GM12875 (cell line): ENCODE measurements at regions not wholly inside any gene's neighbourhood (a gene's known extent, or its start where the extent isn't known, plus 50 kb on each side); places are given as distances from the start of the nearest gene placed in this dataset.
"Not testable (repeated sequence)": the region's sequence is repeated elsewhere in the genome, so short reads cannot be mapped to it uniquely, and the experiment has no call there.

Source experiments
- H3K4me3 ChIP-seq: one replicate; pipeline ENCODE4 v1.5.1; 2011; ENCODE audit warnings: low read depth, low read length, control low read depth
- TF ChIP-seq, protein P1 (sequence below): IDR thresholded peaks from 2 replicates; pipeline ENCODE4 v1.5.1; 2011; ENCODE audit warnings: low read depth, mild to moderate bottlenecking, control low read depth, inconsistent platforms, low read length, moderate library complexity, borderline replicate concordance; ENCODE audit not compliant: insufficient read depth

DNA sequence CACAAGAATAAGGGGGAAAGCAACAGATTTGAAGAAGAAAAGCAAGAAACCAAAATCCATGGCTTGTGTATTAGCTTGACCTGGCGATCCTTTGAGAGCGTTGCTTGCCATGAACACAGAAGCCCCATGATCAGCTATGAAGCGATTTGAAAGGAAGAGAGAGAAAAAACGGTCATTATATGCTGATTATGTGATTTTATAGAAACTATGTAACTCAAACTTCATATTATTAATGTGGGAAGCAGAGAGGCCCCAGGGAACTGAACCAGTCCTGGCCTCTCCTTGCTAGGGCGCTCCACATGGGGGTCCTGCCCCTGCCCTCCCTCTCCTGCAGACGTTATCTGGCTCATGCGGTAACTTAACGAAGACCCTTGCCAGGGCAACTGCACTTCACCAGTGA, 306.1 kb upstream of the ADARB2 start:
- H3K4me3 ChIP-seq, result no peak overlapping the region
- TF ChIP-seq, protein P1, sequence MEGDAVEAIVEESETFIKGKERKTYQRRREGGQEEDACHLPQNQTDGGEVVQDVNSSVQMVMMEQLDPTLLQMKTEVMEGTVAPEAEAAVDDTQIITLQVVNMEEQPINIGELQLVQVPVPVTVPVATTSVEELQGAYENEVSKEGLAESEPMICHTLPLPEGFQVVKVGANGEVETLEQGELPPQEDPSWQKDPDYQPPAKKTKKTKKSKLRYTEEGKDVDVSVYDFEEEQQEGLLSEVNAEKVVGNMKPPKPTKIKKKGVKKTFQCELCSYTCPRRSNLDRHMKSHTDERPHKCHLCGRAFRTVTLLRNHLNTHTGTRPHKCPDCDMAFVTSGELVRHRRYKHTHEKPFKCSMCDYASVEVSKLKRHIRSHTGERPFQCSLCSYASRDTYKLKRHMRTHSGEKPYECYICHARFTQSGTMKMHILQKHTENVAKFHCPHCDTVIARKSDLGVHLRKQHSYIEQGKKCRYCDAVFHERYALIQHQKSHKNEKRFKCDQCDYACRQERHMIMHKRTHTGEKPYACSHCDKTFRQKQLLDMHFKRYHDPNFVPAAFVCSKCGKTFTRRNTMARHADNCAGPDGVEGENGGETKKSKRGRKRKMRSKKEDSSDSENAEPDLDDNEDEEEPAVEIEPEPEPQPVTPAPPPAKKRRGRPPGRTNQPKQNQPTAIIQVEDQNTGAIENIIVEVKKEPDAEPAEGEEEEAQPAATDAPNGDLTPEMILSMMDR, result no peak

- TF ChIP-seq, protein P1, result no peak
These were observed 300.7 kb upstream of the ADARB2 start for GRCh38 chr10:2038036-2038435.

DNA sequence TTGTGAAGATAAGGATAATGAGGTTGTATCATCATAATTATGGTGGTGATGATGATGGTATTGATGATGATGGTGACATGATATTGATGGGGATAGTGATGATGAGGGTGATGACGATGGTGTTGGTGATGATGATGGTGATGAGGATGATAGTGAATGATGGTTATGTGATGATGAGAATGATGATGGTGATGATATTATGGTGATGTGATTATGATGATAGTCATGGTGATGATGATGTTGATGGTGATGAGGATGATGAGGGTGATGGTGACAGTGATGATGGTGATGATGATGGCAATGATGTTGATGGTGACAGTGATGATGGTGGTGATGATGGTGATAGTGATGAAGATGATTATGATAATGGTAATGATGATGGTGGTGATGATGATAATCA, 299.9 kb upstream of the ADARB2 start:
- no peak overlapping the region for H3K4me3 ChIP-seq
- TF ChIP-seq, protein P1, result no peak

More at GRCh38 chr10:2038036-2038435, 300.7 kb upstream of the ADARB2 start:
- H3K4me3 ChIP-seq, result no peak overlapping the region

GRCh38 chr10:2036209-2036608, 298.9 kb upstream of the ADARB2 start:
- no peak overlapping the region for H3K4me3 ChIP-seq
- TF ChIP-seq, protein P1, result no peak

- no peak overlapping the region for H3K4me3 ChIP-seq
- TF ChIP-seq, protein P1, result no peak
These were observed 292.7 kb upstream of the ADARB2 start for GRCh38 chr10:2030046-2030445.

DNA sequence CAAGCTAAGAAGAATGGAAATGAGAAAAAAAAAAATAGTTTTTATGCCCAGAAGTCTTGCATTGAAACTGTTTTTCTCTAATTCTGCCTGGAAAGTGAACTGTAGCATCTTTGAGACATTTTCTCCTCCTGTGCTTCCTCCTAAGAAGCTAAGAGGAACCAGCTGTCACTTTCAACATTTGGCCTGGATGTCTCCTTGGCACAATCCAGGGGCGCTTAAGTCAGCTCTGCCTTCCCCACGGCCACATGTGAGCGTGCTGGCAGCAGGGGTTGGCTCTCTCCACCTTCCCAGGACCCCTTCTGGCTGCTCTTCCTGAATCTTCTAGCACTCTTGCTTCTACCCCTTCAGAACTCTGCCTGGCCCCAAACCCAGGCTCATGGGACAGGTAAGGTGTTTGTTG, 289.6 kb upstream of the ADARB2 start:
- H3K4me3 ChIP-seq, result no peak overlapping the region
- TF ChIP-seq, protein P1, result no peak

DNA sequence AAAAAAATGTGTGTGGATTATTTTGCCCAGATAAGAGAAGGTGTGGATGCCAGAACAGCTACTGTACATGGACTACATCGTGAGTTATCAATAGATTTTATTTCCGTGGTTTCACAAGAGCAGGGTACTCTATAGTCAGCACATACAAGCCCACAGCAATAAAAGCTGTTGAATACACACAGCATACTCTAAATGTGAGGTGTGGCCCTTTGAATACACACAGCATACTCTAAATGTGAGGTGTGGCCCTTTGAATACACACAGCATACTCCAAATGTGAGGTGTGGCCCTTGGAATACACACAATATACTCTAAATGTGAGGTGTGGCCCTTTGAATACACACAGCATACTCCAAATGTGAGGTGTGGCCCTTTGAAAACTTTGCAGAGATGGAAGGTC, 287.4 kb upstream of the ADARB2 start:
- not testable (repeated sequence) for H3K4me3 ChIP-seq

DNA sequence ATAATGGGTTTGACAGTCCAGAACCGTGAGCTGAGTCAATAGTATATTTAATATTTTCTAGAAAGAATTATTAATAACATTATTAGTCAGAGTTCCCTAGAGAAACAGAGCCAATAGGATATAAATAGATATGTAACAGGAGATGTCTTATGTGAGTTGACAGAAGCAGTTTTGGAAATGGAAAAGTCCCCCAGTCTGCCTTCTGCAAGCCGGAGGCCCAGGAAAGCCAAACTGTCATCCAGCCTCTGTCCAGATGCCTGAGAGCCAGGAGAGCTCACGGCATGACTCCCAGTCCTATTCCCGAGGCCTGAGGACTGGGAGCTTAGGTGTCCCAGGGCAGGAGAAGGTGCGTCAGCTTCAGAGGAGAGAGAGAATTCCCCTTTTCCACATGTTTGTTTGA, 286.4 kb upstream of the ADARB2 start:
- TF ChIP-seq, protein P1, result no peak

More for the DNA sequence above, 286.4 kb upstream of the ADARB2 start:
- H3K4me3 ChIP-seq, result no peak overlapping the region
